ENCODE measurements at regions not wholly inside any gene's neighbourhood (a gene's known extent, or its start where the extent isn't known, plus 50 kb on each side); places are given as distances from the start of the nearest gene placed in this dataset.

DNA sequence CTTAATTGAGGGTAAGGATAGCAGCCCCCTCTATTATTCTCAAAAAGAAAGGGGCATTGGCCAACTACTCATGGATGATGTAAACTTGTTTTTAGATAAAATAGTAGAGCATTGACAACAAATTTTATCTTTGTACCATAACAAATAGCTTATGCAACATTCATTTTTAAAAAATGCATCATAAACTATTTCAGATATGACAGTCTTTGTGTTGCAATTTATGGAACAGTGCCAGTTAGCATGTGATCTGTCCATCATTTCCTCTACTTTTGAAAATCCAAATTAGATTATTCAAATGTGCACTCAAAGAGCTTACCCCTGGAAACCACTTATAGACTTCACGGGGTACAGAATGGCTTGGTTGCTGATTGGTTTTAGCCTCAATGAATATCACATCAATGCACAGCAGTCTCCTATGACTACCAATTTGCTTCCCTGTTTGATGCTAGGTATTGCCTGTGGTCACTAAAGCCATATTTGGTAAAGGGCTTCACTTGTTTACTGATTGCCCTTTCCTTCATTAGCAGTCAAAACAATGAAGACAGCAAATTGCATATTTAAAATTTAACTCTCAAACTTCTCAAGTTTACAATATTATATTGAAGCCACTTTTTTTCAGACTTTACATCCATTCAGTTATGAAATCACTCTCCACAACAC lies 274.9 kb upstream of the MGAT4C start:
- DNase-seq (ENCODE audit: low read depth) (no peak), FAIRE-seq (no peak)
- H3K4me2 ChIP-seq (ENCODE audit: low read length): no peak overlapping the region
- H3K27ac ChIP-seq (ENCODE audit: low read depth, low read length): no peak overlapping the region
- no peak overlapping the region for H3K9ac ChIP-seq (ENCODE audit: low read length)
- H3K4me3 Mint-ChIP-seq (ENCODE audit: unreplicated experiment): no peak overlapping the region
- H4K20me1 ChIP-seq (ENCODE audit: insufficient read depth, low read length): no peaks in the 10 kb centered on the region
- no peaks in the 10 kb centered on the region for H3K4me1 Mint-ChIP-seq (ENCODE audit: low read depth, unreplicated experiment)
- no peak overlapping the region for H2AFZ ChIP-seq (ENCODE audit: low read depth, low read length)
- TF ChIP-seq EZH2 (IDR thresholded peaks at IDR 0.05; ENCODE audit: insufficient read depth, low read length): no peak
- TF ChIP-seq, protein P1, sequence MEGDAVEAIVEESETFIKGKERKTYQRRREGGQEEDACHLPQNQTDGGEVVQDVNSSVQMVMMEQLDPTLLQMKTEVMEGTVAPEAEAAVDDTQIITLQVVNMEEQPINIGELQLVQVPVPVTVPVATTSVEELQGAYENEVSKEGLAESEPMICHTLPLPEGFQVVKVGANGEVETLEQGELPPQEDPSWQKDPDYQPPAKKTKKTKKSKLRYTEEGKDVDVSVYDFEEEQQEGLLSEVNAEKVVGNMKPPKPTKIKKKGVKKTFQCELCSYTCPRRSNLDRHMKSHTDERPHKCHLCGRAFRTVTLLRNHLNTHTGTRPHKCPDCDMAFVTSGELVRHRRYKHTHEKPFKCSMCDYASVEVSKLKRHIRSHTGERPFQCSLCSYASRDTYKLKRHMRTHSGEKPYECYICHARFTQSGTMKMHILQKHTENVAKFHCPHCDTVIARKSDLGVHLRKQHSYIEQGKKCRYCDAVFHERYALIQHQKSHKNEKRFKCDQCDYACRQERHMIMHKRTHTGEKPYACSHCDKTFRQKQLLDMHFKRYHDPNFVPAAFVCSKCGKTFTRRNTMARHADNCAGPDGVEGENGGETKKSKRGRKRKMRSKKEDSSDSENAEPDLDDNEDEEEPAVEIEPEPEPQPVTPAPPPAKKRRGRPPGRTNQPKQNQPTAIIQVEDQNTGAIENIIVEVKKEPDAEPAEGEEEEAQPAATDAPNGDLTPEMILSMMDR (IDR thresholded peaks at IDR 0.05; ENCODE audit: insufficient read depth, low read depth, low read length): no peak
- H3K79me2 ChIP-seq (ENCODE audit: insufficient read depth, low read length): no peaks in the 10 kb centered on the region
- no peaks in the 10 kb centered on the region for H3K9me3 Mint-ChIP-seq (ENCODE audit: unreplicated experiment)
- H3K9me3 ChIP-seq (ENCODE audit: insufficient read depth, low read depth, low read length): no peaks in the 10 kb centered on the region
- no peaks in the 10 kb centered on the region for H3K27me3 Mint-ChIP-seq (ENCODE audit: low read depth, unreplicated experiment)
- H3K27ac Mint-ChIP-seq (ENCODE audit: unreplicated experiment): no peak overlapping the region
- H3K4me1 ChIP-seq (ENCODE audit: insufficient read depth, low read length): no peaks in the 10 kb centered on the region
- H3K27me3 ChIP-seq (ENCODE audit: insufficient read depth, low read length): no peaks in the 10 kb centered on the region
- H3K36me3 ChIP-seq (ENCODE audit: insufficient read depth, low read length): no peaks in the 10 kb centered on the region
- H3K36me3 Mint-ChIP-seq (ENCODE audit: low read depth, unreplicated experiment): no peaks in the 10 kb centered on the region
- no peak overlapping the region for H3K4me3 ChIP-seq (ENCODE audit: insufficient read depth, low read depth, low read length)

DNA sequence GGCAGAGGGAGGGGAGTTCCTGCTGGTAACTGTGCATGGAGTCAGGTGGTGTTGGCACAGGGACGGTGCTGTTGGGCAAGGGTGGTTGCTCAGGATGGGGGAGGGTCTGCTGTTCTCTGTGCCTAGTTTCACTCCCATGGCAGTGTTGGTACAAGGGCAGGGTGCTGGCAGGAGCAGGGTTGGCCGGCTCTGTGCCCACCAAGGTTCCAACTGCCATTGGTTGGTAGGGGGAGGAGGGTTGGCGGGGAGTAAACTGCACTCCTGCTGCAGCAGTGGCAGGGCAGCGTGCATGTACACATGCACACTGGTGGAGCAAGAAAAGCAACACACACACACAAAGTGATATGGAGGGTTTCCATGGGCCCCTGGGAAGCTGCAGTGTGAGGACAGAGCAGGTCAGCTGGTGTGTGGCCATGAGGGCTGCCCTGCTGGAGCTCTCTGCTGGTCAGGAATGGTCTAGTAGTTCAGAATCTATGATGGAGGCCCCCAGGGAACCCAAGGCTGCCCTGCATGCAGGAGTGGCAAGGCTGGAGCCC lies 269.9 kb upstream of the MGAT4C start:
- FAIRE-seq (no peak), DNase-seq (ENCODE audit: low read depth) (no peak)
- Mint-ChIP-seq H3K27ac (ENCODE audit: unreplicated experiment) (no peak overlapping the region), H3K4me3 (ENCODE audit: unreplicated experiment) (no peak overlapping the region), H3K4me1 (ENCODE audit: low read depth, unreplicated experiment) (no peaks in the 10 kb centered on the region), H3K27me3 (ENCODE audit: low read depth, unreplicated experiment) (no peaks in the 10 kb centered on the region), H3K9me3 (ENCODE audit: unreplicated experiment) (peaks cover 25% of the 10 kb centered on the region), H3K36me3 (ENCODE audit: low read depth, unreplicated experiment) (no peaks in the 10 kb centered on the region)
- Histone ChIP-seq H3K9me3 (ENCODE audit: insufficient read depth, low read depth, low read length) (peaks cover 2% of the 10 kb centered on the region), H3K27ac (ENCODE audit: low read depth, low read length) (no peak overlapping the region), H3K4me1 (ENCODE audit: insufficient read depth, low read length) (no peaks in the 10 kb centered on the region), H2AFZ (ENCODE audit: low read depth, low read length) (no peak overlapping the region), H3K4me3 (ENCODE audit: insufficient read depth, low read depth, low read length) (no peak overlapping the region), H3K27me3 (ENCODE audit: insufficient read depth, low read length) (no peaks in the 10 kb centered on the region), H3K4me2 (ENCODE audit: low read length) (no peak overlapping the region), H3K36me3 (ENCODE audit: insufficient read depth, low read length) (no peaks in the 10 kb centered on the region), H4K20me1 (ENCODE audit: insufficient read depth, low read length) (no peaks in the 10 kb centered on the region), H3K9ac (ENCODE audit: low read length) (no peak overlapping the region), H3K79me2 (ENCODE audit: insufficient read depth, low read length) (no peaks in the 10 kb centered on the region)
- no peak for TF ChIP-seq EZH2 (IDR thresholded peaks at IDR 0.05; ENCODE audit: insufficient read depth, low read length)
- TF ChIP-seq, protein P1 (IDR thresholded peaks at IDR 0.05; ENCODE audit: insufficient read depth, low read depth, low read length): no peak

DNA sequence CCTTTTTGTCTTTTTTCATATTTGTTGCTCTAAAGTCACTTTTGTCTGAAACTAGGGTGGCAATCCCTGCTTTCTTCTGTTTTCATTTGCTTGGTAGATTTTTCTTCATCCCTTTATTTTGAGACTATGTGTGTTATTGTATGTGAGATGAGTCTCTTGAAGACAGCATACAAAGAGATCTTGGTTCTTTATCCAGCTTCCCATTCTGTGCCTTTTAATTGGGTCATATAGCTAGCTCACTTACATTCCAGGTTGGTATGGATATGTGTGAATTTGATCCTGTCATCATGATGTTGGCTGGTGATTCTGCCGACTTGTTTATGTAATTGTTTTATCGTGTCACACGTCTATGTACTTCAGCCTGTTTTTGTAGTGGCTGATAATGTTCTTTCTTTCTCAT lies 267.7 kb upstream of the MGAT4C start:
- no peaks in the 10 kb centered on the region for H3K4me1 Mint-ChIP-seq (ENCODE audit: low read depth, unreplicated experiment)
- H3K9me3 ChIP-seq (ENCODE audit: insufficient read depth, low read depth, low read length): peaks cover 2% of the 10 kb centered on the region
- no peak overlapping the region for H2AFZ ChIP-seq (ENCODE audit: low read depth, low read length)
- H3K79me2 ChIP-seq (ENCODE audit: insufficient read depth, low read length): no peaks in the 10 kb centered on the region
- no peak for DNase-seq (ENCODE audit: low read depth)
- H3K4me3 ChIP-seq (ENCODE audit: insufficient read depth, low read depth, low read length): no peak overlapping the region
- H3K27ac ChIP-seq (ENCODE audit: low read depth, low read length): no peak overlapping the region
- H3K36me3 ChIP-seq (ENCODE audit: insufficient read depth, low read length): no peaks in the 10 kb centered on the region
- no peak for FAIRE-seq
- no peak overlapping the region for H3K4me2 ChIP-seq (ENCODE audit: low read length)
- H3K27ac Mint-ChIP-seq (ENCODE audit: unreplicated experiment): no peak overlapping the region
- H3K27me3 Mint-ChIP-seq (ENCODE audit: low read depth, unreplicated experiment): no peaks in the 10 kb centered on the region
- H3K4me1 ChIP-seq (ENCODE audit: insufficient read depth, low read length): no peaks in the 10 kb centered on the region
- no peaks in the 10 kb centered on the region for H4K20me1 ChIP-seq (ENCODE audit: insufficient read depth, low read length)
- no peak overlapping the region for H3K4me3 Mint-ChIP-seq (ENCODE audit: unreplicated experiment)
- no peaks in the 10 kb centered on the region for H3K36me3 Mint-ChIP-seq (ENCODE audit: low read depth, unreplicated experiment)
- H3K27me3 ChIP-seq (ENCODE audit: insufficient read depth, low read length): no peaks in the 10 kb centered on the region
- peaks cover 25% of the 10 kb centered on the region for H3K9me3 Mint-ChIP-seq (ENCODE audit: unreplicated experiment)
- no peak overlapping the region for H3K9ac ChIP-seq (ENCODE audit: low read length)
- TF ChIP-seq EZH2 (IDR thresholded peaks at IDR 0.05; ENCODE audit: insufficient read depth, low read length): no peak
- TF ChIP-seq, protein P1 (IDR thresholded peaks at IDR 0.05; ENCODE audit: insufficient read depth, low read depth, low read length): no peak

Data from astrocyte (in vitro differentiated cells and primary cell).